NCI-H774 (cell line): ENCODE measurements at regions not wholly inside any gene's neighbourhood (a gene's known extent, or its start where the extent isn't known, plus 50 kb on each side); places are given as distances from the start of the nearest gene placed in this dataset.

Source experiments
- DNase-seq: peaks from one replicate; lab custom pipeline; 2025; lab: John Stamatoyannopoulos, UW

- no peak for DNase-seq
Measured at GRCh38 chr4:110278127-110278526, 79.7 kb upstream of the ELOVL6 start.

GRCh38 chr4:110275871-110276270 lies 77.5 kb upstream of the ELOVL6 start:
- no peak for DNase-seq

GRCh38 chr4:110271986-110272385 lies 73.6 kb upstream of the ELOVL6 start:
- DNase-seq: no peak

- DNase-seq: no peak
Measured at GRCh38 chr4:110270492-110271197, 72.2 kb upstream of the ELOVL6 start.

- DNase-seq: no peak
Measured at GRCh38 chr4:110268790-110269189, 70.4 kb upstream of the ELOVL6 start.

GRCh38 chr4:110268352-110268751 lies 69.9 kb upstream of the ELOVL6 start:
- DNase-seq: no peak

GRCh38 chr4:110266136-110266535 lies 67.7 kb upstream of the ELOVL6 start:
- DNase-seq: no peak

GRCh38 chr4:110265001-110265400 lies 66.6 kb upstream of the ELOVL6 start:
- DNase-seq: no peak

GRCh38 chr4:110260299-110260698 lies 61.9 kb upstream of the ELOVL6 start:
- no peak for DNase-seq

GRCh38 chr4:110250023-110250387 lies 51.6 kb upstream of the ELOVL6 start:
- DNase-seq: no peak

GRCh38 chr4:110248831-110249253 lies 50.4 kb upstream of the ELOVL6 start:
- DNase-seq: no peak
